ENCODE measurements at regions not wholly inside any gene's neighbourhood (a gene's known extent, or its start where the extent isn't known, plus 50 kb on each side); places are given as distances from the start of the nearest gene placed in this dataset.

DNA sequence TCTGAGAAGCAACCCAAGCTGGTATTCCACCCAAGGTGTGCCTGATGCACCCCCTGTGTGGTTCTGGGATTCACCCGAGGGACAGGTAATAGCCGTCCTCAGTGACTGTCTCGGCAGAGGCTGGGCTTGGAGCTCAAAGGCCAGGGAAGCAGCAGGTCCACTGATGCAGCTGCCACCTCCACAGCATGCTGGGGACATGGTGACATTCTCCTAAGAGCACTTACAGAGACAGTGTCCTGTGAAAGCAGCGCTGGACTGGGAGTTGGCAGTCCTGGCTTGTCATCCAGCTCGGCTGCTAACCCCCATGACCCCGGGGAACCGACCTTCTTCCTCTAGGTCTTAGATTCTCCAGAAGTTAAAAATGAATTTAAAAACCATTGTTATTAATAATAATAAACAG is 72.8 kb downstream of the RPUSD4 start:
- ChIA-PET CTCF (no interaction called here), POLR2A (ENCODE audit: unreplicated experiment) (no interaction called here)
- H2BK5ac ChIP-seq (ENCODE audit: low read depth, low read length, poor library complexity, severe bottlenecking) = no peak overlapping the region
- no TSS peak for BruUV-seq (replicated peaks)
- no peak overlapping the region for H4K8ac ChIP-seq (ENCODE audit: low read depth in 2 of 2, low read length in 2 of 2)
- H3K14ac ChIP-seq (replicated peaks; ENCODE audit: low read depth, low read length) = no peak overlapping the region
- 0 out of 2 replicates have a peak, but pooled peaks cover 3% of the 10 kb centered on the region for H4K20me1 ChIP-seq (ENCODE audit: insufficient read depth, low read length)
- no peak overlapping the region for H3K4me3 ChIP-seq (ENCODE audit: insufficient read depth, low read depth, low read length)
- H2AFZ ChIP-seq (replicated peaks; ENCODE audit: low read length, poor library complexity) = no peak overlapping the region
- H3K4me1 ChIP-seq (ENCODE audit: control insufficient read depth, insufficient read depth, low read length) = peaks cover 18% of the 10 kb centered on the region; the same call in 1 of the 2 replicates
- dilution Hi-C loops (cut with HindIII; ENCODE audit: low sequenced_read_pairs, unreplicated experiment) = no loop called here
- WGBS, 2 experiments (ENCODE audit: extremely low coverage in 2 of 2, insufficient read length in 1 of 2) = 95% methylated on average over 3 of the region's 7 CpGs; no CpG with 5 or more reads in 1 of the 2 experiments
- no peak overlapping the region for H2AK9ac ChIP-seq (replicated peaks; ENCODE audit: low read depth, low read length, poor library complexity)
- no peak overlapping the region for H4K91ac ChIP-seq (ENCODE audit: insufficient read depth, low read depth, low read length)
- no peak for TF ChIP-seq RFX5 (IDR thresholded peaks at IDR 0.05; ENCODE audit: low read depth, low read length)
- no peak for TF ChIP-seq RCOR1 (IDR thresholded peaks at IDR 0.05; ENCODE audit: insufficient replicate concordance, low read length)
- no peak for TF ChIP-seq CHD1 (IDR thresholded peaks at IDR 0.05; ENCODE audit: low read depth, low read length)
- TF ChIP-seq FOS (IDR thresholded peaks at IDR 0.05; ENCODE audit: low read depth, low read length) = no peak
- TF ChIP-seq NFE2L2 (IDR thresholded peaks at IDR 0.05; ENCODE audit: low read depth, low read length) = no peak
- no peak for TF ChIP-seq MAZ (IDR thresholded peaks at IDR 0.05; ENCODE audit: borderline replicate concordance, low read depth, low read length)
- no peak for TF ChIP-seq MXI1 (IDR thresholded peaks at IDR 0.05; ENCODE audit: borderline replicate concordance, low read depth, low read length)
- TF ChIP-seq CTCF (conservative IDR thresholded peaks at IDR 0.05; ENCODE audit: low read depth, low read length) = no peak
- no peak for TF ChIP-seq CEBPB (IDR thresholded peaks at IDR 0.05; ENCODE audit: low read depth, low read length)
- no peak for TF ChIP-seq POLR2A (IDR thresholded peaks at IDR 0.05; ENCODE audit: low read depth, low read length)
- TF ChIP-seq BHLHE40 (IDR thresholded peaks at IDR 0.05; ENCODE audit: low read depth, low read length) = no peak
- TF ChIP-seq USF2 (IDR thresholded peaks at IDR 0.05; ENCODE audit: low read depth, low read length) = no peak
- TF ChIP-seq ELK1 (IDR thresholded peaks at IDR 0.05; ENCODE audit: borderline replicate concordance, low read depth, low read length) = no peak
- TF ChIP-seq MAFK (IDR thresholded peaks at IDR 0.05; ENCODE audit: low read depth, low read length) = no peak
- H3K56ac ChIP-seq (ENCODE audit: extremely low read depth, insufficient read depth, low read length) = no peak overlapping the region
- intact Hi-C loops (cut with micrococcal nuclease) = no loop called here
- no peaks in the 10 kb centered on the region for H3K79me1 ChIP-seq (ENCODE audit: low read depth in 1 of 2, low read length in 2 of 2)
- H2BK120ac ChIP-seq (ENCODE audit: low read depth, low read length) = no peak overlapping the region
- H3K4me2 ChIP-seq (ENCODE audit: low read depth, low read length) = no peak overlapping the region
- DNase-seq (no peak), ATAC-seq (ENCODE audit: low read depth) (no peak)
- no peak overlapping the region for H3K18ac ChIP-seq (ENCODE audit: low read depth, low read length)
- no peak overlapping the region for H3K4ac ChIP-seq (ENCODE audit: low read depth, low read length)
- no peaks in the 10 kb centered on the region for H3K9me1 ChIP-seq (ENCODE audit: insufficient read depth, low read length)
- in situ Hi-C loops (cut with MboI; ENCODE audit: low sequenced_read_pairs) = no loop called here
- no peak overlapping the region for H4K5ac ChIP-seq (ENCODE audit: low read depth, low read length)
- H2BK15ac ChIP-seq (ENCODE audit: low read depth, low read length) = no peak overlapping the region
- H3K9me3 ChIP-seq (ENCODE audit: control insufficient read depth, insufficient read depth, low read length) = no peaks in the 10 kb centered on the region
- H3K27me3 ChIP-seq (ENCODE audit: control insufficient read depth, insufficient read depth, low read length) = peaks cover 75% of the 10 kb centered on the region
- H2AK5ac ChIP-seq (ENCODE audit: low read depth, low read length) = no peak overlapping the region; the same call in 1 of the 2 replicates
- H2BK20ac ChIP-seq (ENCODE audit: low read depth, low read length) = no peak overlapping the region
- no peak overlapping the region for H3K23ac ChIP-seq (ENCODE audit: low read depth, low read length)
- no peak overlapping the region for H3K27ac ChIP-seq (ENCODE audit: insufficient read depth, low read length)
- no peaks in the 10 kb centered on the region for H3K36me3 ChIP-seq (ENCODE audit: control insufficient read depth, insufficient read depth, low read length)
- no peak overlapping the region for H3K9ac ChIP-seq (ENCODE audit: low read depth, low read length)
